HG02623 (cell line): ENCODE measurements at regions not wholly inside any gene's neighbourhood (a gene's known extent, or its start where the extent isn't known, plus 50 kb on each side); places are given as distances from the start of the nearest gene placed in this dataset.
"Not testable (repeated sequence)": the region's sequence is repeated elsewhere in the genome, so short reads cannot be mapped to it uniquely, and the experiment has no call there.

Source experiments
- ATAC-seq: cut with Tn5 transposase; IDR thresholded peaks from one replicate; pipeline ENCODE4 v1.9.1; 2021; ENCODE audit warnings: moderate library complexity; ENCODE audit not compliant: unreplicated experiment

DNA sequence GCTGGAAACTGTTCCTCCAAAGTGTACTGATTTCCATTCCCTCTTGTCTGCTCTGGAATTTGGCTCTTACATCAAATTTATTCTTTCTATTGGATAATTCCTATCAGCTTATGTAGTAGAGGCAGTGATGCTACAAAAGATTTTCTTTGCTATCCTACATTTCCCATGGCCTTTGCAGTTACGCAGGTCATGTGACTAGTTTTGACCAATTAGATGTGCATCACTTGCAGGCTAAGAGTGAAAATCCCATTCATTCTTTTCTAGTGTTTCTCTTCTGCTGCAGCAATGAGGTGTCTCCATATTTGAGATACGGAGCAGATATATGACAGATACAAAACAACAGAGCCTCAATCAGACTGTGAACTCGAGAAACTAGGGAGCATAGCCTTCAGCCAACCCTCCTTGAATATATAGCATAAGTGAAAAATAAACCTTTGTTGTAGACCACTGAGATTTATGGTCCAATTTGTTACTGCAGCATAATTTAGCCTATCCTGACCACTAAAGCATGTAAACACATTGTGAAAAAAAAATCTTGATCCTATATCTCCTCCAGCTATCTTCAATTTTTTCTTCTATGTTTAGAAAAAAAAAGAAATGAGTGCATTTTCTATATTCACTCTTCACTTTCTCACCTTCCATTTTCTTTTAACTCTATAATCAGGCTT lies 102.0 kb downstream of the HNMT start:
- ATAC-seq = no peak

DNA sequence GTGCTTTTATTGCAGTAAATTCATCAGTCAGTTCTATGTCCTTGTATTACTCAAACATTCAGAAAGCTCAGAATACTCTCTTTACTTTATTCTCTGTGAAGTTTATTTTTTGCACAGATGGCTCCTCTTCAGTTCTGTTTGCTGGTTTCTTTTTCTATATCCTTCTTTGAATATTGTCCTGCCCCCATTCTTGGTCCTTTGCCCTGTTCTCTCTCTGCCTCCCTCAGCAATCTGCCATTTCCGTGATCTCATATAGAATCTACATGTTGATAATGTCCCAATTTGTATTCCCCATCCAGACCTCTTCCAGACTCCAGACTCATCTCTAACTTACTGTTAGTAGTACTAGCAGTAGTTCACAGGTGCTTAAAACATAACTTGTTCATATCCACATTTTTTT lies 102.6 kb downstream of the HNMT start:
- no peak for ATAC-seq

DNA sequence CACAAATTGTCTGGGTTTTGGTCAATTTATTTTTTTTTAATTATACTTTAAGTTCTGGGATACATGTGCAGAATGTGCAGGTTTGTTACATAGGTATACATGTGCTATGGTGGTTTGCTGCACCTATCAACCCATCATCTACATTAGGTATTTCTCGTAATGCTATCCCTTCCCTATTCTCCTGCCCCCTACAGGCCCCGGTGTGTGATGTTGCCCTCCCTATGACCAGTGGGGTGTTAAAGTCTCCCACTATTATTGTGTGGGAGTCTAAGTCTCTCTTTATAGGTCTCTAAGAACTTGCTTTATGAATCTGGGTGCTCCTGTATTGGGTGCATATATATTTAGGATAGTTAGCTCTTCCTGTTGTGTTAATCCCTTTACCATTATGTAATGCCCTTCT lies 104.4 kb downstream of the HNMT start:
- not testable (repeated sequence) for ATAC-seq

DNA sequence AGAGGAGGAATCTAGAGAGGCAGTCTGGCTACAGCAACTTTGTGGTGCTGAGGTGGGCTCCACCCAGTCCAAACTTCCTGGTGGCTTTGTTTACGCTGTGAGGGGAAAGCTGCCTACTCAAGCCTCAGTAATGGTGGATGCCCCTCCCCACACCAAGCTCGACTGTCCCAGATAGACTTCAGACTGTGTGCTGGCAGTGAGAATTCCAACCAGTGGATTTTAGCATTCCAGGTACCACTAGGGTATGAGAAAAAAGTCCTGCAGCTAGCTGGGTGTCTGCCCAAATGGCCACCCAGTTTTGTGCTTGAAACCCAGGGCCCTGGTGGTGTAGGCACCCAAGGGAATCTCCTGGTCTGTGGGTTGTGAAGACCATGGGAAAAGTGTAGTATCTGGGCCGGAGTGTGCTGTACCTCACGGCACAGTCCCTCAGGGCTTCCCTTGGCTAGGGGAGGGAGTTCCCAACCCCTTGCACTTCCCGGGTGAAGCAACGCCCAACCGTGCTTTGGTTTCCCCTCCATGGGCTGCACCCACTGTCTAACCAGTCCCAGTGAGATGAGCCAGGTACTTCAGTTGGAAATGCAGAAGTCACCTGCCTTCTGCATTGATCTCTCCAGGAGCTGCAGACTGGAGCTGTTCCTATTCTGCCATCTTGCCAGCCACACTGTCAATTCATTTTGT lies 106.9 kb downstream of the HNMT start:
- ATAC-seq = not testable (repeated sequence)

- ATAC-seq = no peak
Measured at GRCh38 chr2:138071720-138072719, 107.7 kb downstream of the HNMT start.

- ATAC-seq = no peak
Measured at GRCh38 chr2:138078153-138078552, 113.9 kb downstream of the HNMT start.

DNA sequence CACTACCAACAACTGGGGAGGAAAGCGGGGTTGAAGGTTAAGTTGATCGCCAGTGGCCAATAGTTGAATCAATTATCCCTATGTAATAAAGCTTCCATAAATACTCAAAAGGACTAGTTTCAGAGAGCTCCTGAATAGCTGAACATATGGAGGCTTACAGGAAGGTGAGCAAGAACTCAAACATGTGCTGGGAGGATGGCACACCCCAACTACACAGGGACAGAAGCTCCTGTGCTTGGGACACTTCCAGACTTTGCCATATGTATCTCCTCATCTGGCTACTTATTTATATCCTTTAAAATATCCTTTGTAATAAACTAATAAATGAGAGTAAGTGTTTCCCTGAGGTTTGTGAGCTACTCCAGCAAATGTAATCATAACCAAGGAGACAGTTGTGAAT lies 115.7 kb downstream of the HNMT start:
- no peak for ATAC-seq

GRCh38 chr2:138081225-138082073 lies 117.2 kb downstream of the HNMT start:
- ATAC-seq = no peak

DNA sequence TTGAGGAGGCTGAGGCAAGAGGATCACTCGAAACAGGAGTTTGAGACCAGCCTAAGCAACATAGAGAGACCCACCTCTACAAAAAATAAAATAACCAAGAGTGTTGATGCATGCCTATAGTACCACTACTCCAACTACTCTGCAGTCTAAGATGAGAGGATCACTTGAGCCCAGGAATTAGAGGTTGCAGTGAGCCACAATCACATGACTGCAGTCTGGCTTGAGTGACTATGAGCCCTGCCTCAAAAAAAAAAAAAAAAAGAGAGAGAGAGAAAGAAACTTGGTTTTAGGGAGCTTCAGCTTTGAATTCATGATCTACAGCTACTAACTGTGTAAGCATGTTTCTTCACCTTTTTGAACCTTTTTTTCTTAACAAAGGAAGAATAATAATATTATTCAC lies 119.9 kb downstream of the HNMT start:
- ATAC-seq = no peak

DNA sequence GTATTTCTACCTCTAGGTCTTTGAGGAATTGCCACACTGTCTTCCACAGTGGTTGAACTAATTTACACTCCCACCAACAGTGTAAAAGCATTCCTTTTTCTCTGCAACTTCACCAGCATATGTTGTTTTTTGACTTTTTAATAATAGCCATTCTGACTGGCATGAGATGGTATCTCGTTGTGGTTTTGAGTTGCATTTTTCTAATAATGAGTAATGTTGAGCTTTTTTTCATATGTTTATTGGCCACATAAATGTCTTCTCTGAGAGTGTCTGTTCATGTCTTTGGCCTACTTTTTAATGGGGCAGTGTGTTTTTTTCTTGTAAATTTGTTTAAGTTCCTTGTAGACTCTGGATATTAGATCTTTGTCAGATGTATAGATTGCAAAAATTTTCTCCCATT lies 121.2 kb downstream of the HNMT start:
- not testable (repeated sequence) for ATAC-seq

DNA sequence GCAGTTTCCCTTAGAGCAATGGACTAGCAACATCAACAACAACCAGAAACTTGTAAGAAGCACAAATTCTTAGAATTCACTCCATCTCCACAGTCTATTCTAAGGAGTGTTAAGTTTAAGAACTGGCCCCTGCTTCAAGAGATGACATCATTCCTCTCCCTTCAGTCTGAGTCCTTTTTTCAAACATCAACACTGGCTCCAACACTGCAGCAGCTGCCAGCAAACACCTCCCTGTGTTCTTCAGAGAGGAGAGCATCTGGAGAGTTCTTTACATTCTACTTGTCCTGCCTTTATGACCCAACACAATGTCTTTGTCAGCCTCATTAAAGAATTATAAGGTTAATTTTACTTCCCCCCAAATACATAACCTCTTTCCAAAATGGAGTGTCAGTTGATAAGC lies 122.3 kb downstream of the HNMT start:
- ATAC-seq = no peak

DNA sequence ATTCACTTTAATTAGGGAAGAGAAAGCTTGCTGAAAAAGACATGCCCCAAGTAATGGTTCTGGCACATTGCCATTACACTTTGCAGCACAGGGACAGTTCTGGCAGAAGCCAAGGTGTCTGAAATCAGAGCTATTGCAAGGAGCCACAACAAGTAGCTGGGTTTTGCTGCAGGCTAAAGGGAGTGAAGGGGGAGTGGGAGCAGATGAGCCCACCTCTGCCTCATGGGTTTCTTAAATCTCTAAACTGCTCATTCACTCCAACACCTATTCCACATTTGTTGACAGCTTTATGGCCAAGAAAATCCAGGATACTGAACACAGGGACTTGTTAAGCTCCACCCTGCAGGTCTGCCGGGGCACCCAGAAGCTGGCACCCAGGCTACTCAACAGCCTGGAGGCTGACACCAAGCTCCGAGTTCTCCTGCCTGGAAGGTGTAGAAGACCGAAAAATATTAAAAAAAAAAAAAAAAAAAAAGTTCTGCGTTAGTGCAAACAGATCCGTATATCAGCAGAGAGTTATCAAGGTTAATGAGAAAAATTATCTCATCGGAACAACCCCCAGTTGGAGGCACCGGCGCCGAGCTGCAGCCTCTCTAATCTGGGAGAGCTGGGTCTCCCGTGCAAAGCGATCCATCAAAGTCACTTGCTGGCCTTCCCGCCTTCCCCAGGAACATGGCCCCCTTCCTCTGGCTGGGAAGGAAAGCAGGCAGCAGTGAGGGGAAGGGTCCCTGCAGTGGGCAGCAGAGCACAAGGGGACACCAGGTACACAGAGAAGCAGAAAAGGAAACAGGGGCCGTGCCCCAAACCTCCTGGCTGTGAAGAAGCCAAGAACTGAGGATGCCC lies 123.7 kb downstream of the HNMT start:
- no peak for ATAC-seq

- ATAC-seq = peak; percentile 76
Measured at GRCh38 chr2:138090330-138090729, 126.1 kb downstream of the HNMT start.

DNA sequence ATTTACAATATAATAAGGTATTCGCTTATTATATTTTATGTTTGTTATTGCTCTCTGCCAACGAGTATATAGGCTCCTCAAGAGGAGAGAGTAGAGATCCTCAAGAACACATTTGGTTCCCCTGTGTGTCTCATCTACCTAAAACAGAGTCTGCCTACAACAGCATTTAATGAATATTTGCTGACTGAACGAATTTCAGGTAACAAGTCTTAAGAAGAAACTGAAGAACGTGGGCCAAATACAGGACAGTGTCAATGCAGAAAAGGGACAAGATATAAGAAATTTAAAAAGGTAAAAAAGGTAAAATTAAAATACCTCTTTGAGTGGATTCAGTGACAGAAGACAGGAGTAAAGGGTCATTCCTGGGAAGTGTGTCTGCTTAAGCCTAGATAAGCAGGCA lies 129.2 kb downstream of the HNMT start:
- ATAC-seq = no peak

DNA sequence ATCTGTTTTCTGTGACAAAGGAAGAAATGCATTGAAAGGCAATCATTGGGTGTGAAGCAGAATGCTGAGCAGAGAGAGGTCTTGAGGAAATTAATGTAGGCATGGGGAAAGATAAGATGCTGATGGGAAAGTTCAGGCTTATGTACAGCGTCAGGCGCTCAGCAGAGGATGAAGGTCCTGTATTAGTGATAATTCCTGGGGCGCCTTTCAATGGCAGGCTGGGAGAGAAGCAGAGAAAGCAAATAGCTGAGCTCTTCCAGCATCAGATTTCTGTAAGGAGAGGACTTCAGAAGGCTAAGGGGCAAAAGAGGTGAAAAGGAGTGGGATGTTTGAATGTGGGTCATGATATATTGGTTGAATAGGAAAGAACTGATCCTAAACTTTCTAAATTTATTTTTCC lies 129.8 kb downstream of the HNMT start:
- no peak for ATAC-seq

DNA sequence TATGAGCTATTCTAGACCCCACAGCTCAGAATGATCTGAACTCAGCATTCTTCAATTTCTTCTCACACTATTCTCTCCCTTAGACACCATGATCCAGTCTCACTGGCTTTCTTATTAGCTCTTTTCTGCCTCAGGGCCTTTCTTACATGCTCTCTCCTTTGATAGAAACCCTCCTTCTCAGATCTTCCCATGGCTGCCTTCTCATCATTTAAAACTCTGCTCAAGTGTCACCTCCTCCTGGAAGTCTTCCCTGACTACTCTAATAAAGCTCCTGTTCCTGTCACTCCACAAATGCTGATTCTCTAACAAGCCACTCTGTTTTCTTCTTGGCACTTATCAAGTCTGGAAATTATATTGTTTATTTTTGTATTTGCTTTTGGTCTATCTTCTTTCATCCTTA lies 131.1 kb downstream of the HNMT start:
- ATAC-seq = no peak

DNA sequence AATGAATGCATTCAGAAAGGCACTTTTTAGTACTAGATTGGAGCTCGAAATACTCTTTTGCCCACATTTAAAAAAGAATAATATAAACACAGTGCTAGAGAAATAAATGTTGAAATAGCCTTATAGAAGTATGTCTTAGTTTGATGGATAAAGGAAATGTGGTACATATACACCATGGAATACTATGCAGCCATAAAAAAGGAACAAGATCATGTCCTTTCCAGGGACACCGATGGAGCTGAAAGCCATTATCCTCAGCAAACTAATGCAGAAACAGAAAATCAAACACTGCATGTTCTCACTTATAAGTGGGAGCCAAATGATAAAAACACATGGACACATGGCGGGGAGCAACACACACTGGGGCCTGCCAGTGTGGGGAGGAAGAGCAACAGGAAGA lies 135.0 kb downstream of the HNMT start:
- ATAC-seq = not testable (repeated sequence)

DNA sequence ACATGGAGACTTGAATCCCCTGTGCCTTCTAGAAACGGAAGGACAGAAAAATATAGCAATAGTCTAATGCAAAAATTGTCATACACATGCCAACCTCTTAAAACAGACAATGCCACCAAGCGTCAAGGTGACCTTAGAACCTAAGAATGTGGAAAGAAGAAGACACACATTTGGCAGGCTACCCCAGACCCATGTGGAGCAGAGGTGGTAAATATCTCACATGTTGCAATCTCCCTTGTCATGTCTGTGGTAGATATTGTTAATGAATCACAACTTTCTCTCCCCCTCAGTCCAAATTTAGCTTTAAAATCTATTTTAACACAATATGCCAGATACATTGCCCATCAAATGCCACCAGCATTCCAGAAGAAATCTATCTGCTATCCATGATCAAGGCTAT lies 137.4 kb downstream of the HNMT start:
- ATAC-seq = no peak

DNA sequence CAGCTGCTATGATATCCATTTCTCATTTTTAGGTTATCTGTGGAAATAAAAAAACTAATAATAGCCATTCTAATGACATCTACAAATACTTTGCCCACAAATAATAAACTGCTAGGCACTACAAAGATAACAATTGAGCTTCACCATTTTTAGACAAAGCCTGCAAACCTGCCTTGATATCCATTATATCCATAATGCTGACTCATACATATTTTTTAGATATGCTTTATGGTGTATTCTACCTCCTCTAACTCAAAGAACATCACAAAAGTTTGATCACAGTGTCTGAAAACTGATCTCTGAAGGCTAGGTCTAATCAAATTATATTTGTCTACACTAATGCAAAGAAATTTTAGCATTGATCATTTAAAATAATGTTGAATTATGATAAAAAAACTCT lies 138.4 kb downstream of the HNMT start:
- no peak for ATAC-seq

DNA sequence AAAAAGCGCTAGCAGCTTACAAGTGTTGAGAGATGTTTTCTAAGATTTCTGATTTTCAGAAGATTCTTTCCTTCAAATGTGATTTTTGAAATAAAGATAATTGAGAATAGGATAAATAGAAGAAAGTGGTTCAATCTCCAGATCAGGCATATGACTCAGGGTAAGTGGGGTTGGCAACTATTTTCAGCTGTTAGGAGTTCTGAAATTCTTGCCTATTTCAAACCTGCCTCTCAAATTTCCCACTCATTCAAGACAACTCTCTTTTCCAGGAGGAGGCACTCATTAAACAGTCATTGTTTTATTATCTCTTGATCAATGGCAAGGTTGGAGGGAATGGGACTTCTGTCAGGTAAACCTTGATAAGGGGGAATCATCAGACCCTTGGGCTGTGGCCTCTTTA lies 138.9 kb downstream of the HNMT start:
- ATAC-seq = no peak
